ENCODE measurements at regions not wholly inside any gene's neighbourhood (a gene's known extent, or its start where the extent isn't known, plus 50 kb on each side); places are given as distances from the start of the nearest gene placed in this dataset.

DNA sequence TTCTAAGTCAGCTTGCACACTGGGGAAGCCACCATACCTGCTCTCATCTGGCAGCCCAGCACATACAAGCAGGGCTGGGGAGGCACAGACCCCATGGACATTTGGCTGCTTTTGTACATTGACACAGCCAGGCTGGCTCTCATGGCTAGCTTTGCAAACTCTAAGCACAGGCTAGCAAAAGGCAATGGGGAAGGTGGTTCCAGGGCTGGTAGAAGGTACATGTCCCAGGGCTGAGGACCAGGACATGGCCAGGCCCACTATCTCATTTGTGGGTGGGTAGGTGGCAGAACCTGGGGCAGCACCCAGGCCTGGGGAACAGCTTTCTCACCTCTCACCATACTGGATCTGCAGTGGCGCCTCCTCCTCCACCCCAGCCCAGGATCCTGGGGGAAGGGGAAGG, 90.9 kb downstream of the HS1BP3 start:
- DNase-seq (ENCODE audit: low spot score) = no peak

DNA sequence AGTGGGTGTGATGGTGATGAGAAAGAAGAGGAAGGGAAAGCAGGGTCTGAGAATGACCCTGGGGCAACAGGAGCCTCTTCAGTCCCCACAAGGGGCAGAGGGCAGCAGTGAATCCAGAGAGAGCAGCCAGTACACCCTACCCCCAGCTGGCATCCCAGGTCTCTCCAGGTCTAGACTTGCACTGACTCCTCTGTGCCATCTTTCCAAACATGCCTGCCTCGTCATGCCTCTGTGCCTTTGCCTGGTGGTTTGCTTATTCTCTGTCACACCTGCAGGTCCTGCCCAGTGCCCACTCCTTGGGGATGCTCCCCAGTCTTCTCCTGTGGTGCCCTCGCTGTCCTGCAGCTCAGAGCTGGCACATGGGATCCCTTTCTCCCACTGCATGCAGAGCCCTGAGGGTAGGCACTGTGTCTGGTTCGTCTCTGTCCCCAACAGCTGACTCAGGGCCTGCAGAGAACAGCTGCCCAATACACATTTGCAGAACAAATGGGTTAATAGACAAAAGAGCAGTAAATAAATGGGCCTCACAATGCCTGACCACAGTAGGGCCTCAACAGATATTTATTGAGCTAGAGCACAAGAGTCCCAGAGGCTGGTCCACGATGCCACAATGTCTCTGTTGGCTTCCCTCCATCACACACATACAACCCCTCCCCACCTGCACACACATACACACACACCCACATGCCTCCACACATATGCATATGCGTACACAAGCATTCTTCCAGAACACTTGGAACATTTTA, 89.8 kb downstream of the HS1BP3 start:
- DNase-seq (ENCODE audit: low spot score) = no peak

- peak; percentile 81 for DNase-seq (ENCODE audit: low spot score)
These were observed 89.1 kb downstream of the HS1BP3 start for GRCh38 chr2:20561637-20562454.

DNA sequence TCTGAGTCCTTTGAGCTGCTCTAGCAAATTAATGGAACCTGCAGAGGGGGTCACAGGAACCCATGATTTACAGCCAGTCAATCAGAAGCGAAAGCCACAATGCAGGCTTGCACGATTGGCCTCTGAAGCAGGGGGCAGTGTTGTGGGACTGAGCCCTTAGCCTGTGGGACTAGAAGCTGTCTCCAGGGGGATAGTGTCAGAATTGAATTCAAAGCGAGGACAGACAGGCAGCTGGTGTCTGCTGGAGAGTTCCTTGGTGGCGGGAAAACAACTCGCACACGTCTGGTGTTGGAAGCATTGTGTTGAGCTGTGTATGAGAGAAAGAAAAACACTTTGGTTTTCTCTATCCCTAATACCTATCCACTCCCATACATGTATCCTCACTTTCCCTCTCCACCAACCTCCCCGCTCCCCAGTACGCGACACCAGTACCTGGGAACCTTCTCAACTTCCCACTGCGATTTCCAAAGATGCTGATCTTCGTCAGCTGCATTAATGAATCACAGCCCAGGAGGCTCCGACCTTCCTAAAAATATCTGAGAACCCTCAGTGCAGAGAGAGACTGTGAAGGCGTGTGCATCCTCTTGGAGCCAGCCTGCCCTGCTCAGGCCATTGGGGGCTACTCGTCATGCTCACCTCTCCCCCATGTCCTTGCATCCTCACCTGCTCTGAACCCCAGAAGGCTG, 88.2 kb downstream of the HS1BP3 start:
- DNase-seq (ENCODE audit: low spot score) = no peak

DNA sequence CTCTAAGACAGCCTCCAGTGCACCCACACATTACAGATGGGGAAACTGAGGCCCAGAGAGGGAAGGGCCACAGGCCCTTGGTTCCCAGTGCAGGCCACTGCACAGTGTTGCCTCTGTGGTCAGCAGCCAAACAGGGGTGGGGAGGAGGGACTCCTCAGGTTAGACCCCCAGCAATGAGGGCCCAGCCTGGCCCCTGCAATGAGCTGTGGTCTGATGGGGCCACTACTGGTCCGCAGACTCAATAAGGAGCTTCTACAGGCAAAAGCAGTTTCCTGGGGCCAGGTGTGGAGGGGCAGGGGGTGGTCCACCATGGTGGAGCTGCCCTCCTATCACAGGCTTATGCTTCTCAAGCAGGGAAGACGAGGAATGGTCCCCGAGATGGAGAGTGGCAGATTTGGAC, 87.6 kb downstream of the HS1BP3 start:
- no peak for DNase-seq (ENCODE audit: low spot score)

DNA sequence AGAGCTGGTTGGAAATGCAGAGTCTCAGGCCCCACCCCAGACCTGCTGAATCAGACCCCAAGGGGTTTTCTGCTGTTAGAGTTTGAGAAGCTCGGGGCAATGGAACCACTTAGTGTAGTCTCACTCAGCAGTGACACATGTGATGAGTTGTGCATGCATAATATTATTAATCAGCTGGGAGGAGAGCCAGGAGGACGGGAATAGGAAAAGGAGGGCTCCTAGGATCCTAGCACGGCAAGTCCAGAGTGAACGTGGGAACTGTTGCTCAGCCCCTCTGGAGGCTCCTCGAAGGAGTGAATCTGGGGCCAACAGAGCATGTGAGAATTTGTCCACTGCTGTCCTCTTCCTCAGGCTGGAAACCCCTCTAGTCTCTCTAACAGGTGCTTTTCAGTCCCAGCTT, 87.1 kb downstream of the HS1BP3 start:
- peak; percentile 70 for DNase-seq (ENCODE audit: low spot score)

DNA sequence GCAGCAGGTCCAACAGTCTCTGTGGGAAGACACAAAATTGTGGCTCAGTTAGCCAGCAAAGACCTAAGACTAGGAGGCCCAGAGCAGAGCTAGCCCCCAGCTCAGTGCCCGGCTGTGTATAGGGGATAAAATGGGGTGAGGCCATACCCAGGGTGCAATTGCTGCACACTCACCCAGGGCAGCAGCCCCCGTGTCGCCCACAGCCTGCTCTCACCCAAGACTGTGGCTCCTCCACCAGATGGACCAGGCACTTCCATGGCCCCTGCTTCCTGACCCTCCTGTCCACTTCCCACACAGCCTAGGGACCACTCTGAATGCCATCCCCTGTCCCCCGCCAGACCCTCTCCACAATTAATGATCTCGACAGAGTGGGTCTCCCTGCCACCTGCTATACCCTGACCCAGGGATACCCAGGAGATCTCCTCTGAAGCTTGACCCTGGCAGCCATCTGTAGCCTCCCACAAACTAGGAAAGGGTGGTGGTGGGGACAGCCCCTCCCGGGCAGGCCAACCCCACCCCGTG, 85.7 kb downstream of the HS1BP3 start:
- DNase-seq (ENCODE audit: low spot score) = no peak

- no peak for DNase-seq (ENCODE audit: low spot score)
These were observed 85.2 kb downstream of the HS1BP3 start for GRCh38 chr2:20565623-20566236.

GRCh38 chr2:20566331-20566730, 84.6 kb downstream of the HS1BP3 start:
- DNase-seq (ENCODE audit: low spot score) = no peak

DNA sequence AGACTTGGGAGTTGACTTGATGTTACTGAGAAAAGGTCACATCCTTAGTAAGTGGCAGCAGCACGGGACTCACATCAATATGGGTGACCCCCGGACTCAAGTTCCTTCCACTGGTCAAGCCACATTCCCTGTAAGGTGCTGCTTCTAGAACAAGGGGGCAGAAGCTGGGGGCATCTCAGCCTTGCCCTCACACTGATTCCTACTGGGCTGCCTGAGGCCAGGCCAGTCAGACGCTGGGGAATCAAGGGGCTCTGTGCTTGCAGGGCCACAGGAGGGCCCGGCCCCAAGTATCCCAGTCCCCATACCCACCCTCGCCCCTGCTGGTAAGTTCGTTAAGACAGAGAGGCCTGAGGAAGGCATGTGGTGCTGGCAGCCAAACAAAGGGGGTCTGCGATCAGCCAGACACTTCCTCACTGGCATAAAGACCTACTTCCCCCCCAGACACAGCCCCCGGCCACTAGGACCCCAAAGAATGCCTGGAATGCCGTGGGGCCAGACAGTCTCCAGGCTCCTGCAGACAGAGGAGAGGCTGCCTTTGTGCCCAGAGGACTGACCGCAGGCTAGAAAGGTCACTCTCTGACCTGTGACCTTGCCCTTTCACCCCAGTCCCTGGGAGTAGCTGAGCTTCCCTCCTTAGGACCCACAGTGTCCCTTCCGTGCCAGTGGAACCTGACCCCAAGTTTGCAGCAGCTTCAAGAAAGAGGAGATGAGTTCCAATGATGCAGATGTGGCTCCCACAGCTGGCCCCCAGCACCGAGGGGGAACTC, 83.6 kb downstream of the HS1BP3 start:
- no peak for DNase-seq (ENCODE audit: low spot score)

Measured in AG20443 (cell line).